Erythroblast (primary cell): ENCODE measurements at regions not wholly inside any gene's neighbourhood (a gene's known extent, or its start where the extent isn't known, plus 50 kb on each side); places are given as distances from the start of the nearest gene placed in this dataset.

Source experiments
- GATA1 ChIP-seq: IDR thresholded peaks from 2 replicates; pipeline ENCODE4 v1.6.1; 2011; ENCODE audit warnings: low read depth, mild to moderate bottlenecking, control low read depth, low read length, moderate library complexity
- POLR2A ChIP-seq: IDR thresholded peaks from 2 replicates; pipeline ENCODE4 v1.6.1; 2011; ENCODE audit warnings: mild to moderate bottlenecking, low read length

DNA sequence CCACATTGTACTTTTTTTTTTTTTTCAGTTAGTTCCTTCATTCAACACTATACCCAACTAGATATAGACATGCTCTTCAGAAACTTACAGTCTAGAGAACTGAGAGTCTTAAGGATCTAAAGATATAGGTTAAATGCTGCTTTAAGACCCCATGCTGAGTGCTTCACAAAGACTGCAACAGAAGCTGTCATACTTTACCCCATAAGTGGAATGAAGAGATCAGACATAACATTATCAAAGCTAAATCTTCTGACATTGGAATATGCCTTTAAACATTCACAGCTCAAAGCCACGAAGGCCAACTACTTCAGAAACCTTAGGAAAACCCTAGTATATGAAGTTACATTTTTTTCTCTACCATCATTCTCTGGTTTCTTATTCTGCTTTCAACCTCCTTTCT lies 666.4 kb downstream of the KCNT2 start:
- no peak for TF ChIP-seq POLR2A
- no peak for TF ChIP-seq GATA1
